OCI-LY3 (cell line): ENCODE measurements at regions not wholly inside any gene's neighbourhood (a gene's known extent, or its start where the extent isn't known, plus 50 kb on each side); places are given as distances from the start of the nearest gene placed in this dataset.

Experiments used
- H2AFZ ChIP-seq: fragments of 200-600, 300-600 bp; shearing (Covaris generic); 2 replicates; pipeline ENCODE4 v1.6.0; 2014; ENCODE audit warnings: antibody characterized with exemption, low read depth, low read length
- H3K27ac ChIP-seq: fragments of 200-600, 300-600 bp; sonication (generic); 2 replicates; pipeline ENCODE4 v1.5.1; 2014; ENCODE audit warnings: mild to moderate bottlenecking, low read length, moderate library complexity, mixed read lengths
- H3K27me3 ChIP-seq: fragments of 200-600, 300-600 bp; sonication (generic); 2 replicates; pipeline ENCODE4 v1.6.1; 2014; ENCODE audit warnings: low read depth, low read length, mixed read lengths
- H3K36me3 ChIP-seq: fragments of 200-600, 300-600 bp; sonication (generic); replicated peaks from 2 replicates; pipeline ENCODE3; 2014; ENCODE audit warnings: low read depth, low read length, mixed read lengths
- H3K4me1 ChIP-seq: fragments of 300-600, 200-600 bp; sonication (generic); 2 replicates; pipeline ENCODE4 v1.6.1; 2014; ENCODE audit warnings: low read length, mixed read lengths
- H3K4me2 ChIP-seq: fragments of 200-600, 300-600 bp; sonication (generic); 2 replicates; pipeline ENCODE4 v1.6.1; 2014; ENCODE audit warnings: low read length, mixed read lengths
- H3K4me3 ChIP-seq: fragments of 300-600, 200-600 bp; sonication (generic); 2 replicates; pipeline ENCODE4 v1.5.1; 2014; ENCODE audit warnings: antibody characterized with exemption, mild to moderate bottlenecking, low read length, moderate library complexity
- H3K79me2 ChIP-seq: fragments of 300-600, 200-600 bp; shearing (Covaris generic); 2 replicates; pipeline ENCODE4 v1.6.1; 2014; ENCODE audit warnings: mild to moderate bottlenecking, low read length, mixed read lengths
- H3K9ac ChIP-seq: fragments of 300-600, 200-600 bp; shearing (Covaris generic); 2 replicates; pipeline ENCODE4 v1.6.0; 2014; ENCODE audit warnings: mild to moderate bottlenecking, low read length, moderate library complexity
- H3K9me3 ChIP-seq: fragments of 200-600, 300-600 bp; shearing (Covaris generic); 2 replicates; pipeline ENCODE4 v1.6.1; 2014; ENCODE audit warnings: low read length, mixed read lengths; ENCODE audit not compliant: insufficient read depth
- H4K20me1 ChIP-seq: fragments of 200-600, 300-600 bp; sonication (generic); 2 replicates; pipeline ENCODE4 v1.6.1; 2016; ENCODE audit warnings: low read length, mixed read lengths; ENCODE audit not compliant: insufficient read depth
- CTCF ChIP-seq: fragments of 200-600, 300-600 bp; sonication (generic); IDR thresholded peaks from 2 replicates; pipeline ENCODE4 v1.5.1; 2014; ENCODE audit warnings: antibody characterized with exemption, low read length, low read depth
- EZH2phosphoT487 ChIP-seq: fragments of 200-600 bp; shearing (Covaris generic); IDR thresholded peaks from 2 replicates; pipeline ENCODE4 v1.6.1; 2018; ENCODE audit warnings: antibody characterized with exemption, mixed run types, low read depth

GRCh38 chrX:124960454-124960853 lies 359.2 kb upstream of the TEX13C start:
- Histone ChIP-seq H3K4me2 (no peak overlapping the region), H3K4me1 (no peaks in the 10 kb centered on the region), H2AFZ (no peak overlapping the region), H3K36me3 (no peaks in the 10 kb centered on the region), H3K27ac (no peak overlapping the region), H3K27me3 (no peaks in the 10 kb centered on the region), H3K9ac (no peak overlapping the region), H3K4me3 (no peak overlapping the region), H4K20me1 (no peaks in the 10 kb centered on the region), H3K79me2 (no peaks in the 10 kb centered on the region), H3K9me3 (no peaks in the 10 kb centered on the region)
- TF ChIP-seq CTCF (no peak), EZH2phosphoT487 (no peak)

DNA sequence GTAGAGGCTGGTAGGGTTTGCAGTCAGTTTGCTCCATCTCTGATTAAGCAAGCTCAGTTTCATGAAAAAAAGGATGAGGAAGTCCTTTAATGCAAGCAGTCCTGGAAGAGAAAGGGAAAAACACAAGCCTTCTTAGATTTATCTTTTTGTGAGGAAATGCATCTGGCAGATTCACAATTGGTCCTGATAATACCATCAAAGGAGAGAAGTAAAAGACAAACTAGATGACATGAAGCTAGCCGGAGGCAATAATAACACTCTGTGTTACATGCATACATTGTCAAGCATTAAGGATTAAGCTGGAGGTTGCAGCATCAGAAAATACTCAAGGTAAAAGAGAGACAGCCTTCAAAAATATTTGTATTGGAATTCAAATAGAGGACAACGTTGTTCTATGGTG lies 356.0 kb upstream of the TEX13C start, which contains the start of gene TENM1:
Gene TENM1, minus strand, starts transcription at position 101 of the 400 bp plus-strand sequence.
- H3K4me2 ChIP-seq = no peak within 1 kb of the TSS
- no peaks in the 10 kb centered on the region for H3K9me3 ChIP-seq
- H3K79me2 ChIP-seq = no peaks in the 10 kb centered on the region
- H3K4me1 ChIP-seq = no peaks in the 10 kb centered on the region
- no peak within 1 kb of the TSS for H2AFZ ChIP-seq
- no peaks in the 10 kb centered on the region for H4K20me1 ChIP-seq
- H3K9ac ChIP-seq = no peak within 1 kb of the TSS
- no peaks in the 10 kb centered on the region for H3K36me3 ChIP-seq
- no peak within 1 kb of the TSS for H3K27ac ChIP-seq
- no peak within 1 kb of the TSS for H3K4me3 ChIP-seq
- no peaks in the 10 kb centered on the region for H3K27me3 ChIP-seq
- no peak for TF ChIP-seq CTCF
- TF ChIP-seq EZH2phosphoT487 = no peak

DNA sequence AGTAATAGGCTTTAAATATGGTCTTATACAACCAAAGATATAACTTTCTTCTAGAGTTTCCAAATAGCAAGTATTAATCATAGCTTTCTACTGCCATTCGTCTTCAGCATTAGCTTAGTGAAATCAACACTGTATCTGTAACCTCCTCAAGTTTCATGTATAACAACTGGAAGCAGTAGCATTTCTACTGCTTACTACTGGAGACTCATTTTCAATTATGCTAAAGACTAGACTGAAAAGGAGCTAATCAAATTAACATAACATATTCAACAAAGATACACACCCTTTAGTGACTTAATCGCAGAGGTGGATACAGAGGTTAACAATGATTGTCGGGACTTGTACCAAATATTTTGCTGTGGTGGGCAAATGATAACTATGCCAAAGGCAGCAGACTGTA lies 344.2 kb upstream of the TEX13C start:
- TF ChIP-seq CTCF (no peak), EZH2phosphoT487 (no peak)
- H3K36me3 ChIP-seq = no peaks in the 10 kb centered on the region
- H3K79me2 ChIP-seq = no peaks in the 10 kb centered on the region
- H3K4me2 ChIP-seq = no peak overlapping the region
- H4K20me1 ChIP-seq = no peaks in the 10 kb centered on the region
- H3K9me3 ChIP-seq = no peaks in the 10 kb centered on the region
- no peak overlapping the region for H3K27ac ChIP-seq
- no peaks in the 10 kb centered on the region for H3K4me1 ChIP-seq
- H3K27me3 ChIP-seq = no peaks in the 10 kb centered on the region
- H3K4me3 ChIP-seq = no peak overlapping the region
- no peak overlapping the region for H3K9ac ChIP-seq
- H2AFZ ChIP-seq = no peak overlapping the region

GRCh38 chrX:124981420-124981819 lies 338.3 kb upstream of the TEX13C start:
- H3K9me3 ChIP-seq = no peaks in the 10 kb centered on the region
- TF ChIP-seq EZH2phosphoT487 (no peak), CTCF (no peak)
- no peaks in the 10 kb centered on the region for H3K4me1 ChIP-seq
- H3K79me2 ChIP-seq = no peaks in the 10 kb centered on the region
- H3K4me3 ChIP-seq = no peak overlapping the region
- H3K4me2 ChIP-seq = no peak overlapping the region
- H3K27ac ChIP-seq = no peak overlapping the region
- no peak overlapping the region for H2AFZ ChIP-seq
- H4K20me1 ChIP-seq = no peaks in the 10 kb centered on the region
- no peak overlapping the region for H3K9ac ChIP-seq
- H3K27me3 ChIP-seq = no peaks in the 10 kb centered on the region
- H3K36me3 ChIP-seq = no peaks in the 10 kb centered on the region
